Calu3 (cell line): ENCODE measurements at regions not wholly inside any gene's neighbourhood (a gene's known extent, or its start where the extent isn't known, plus 50 kb on each side); places are given as distances from the start of the nearest gene placed in this dataset.

Experiments
- BruUV-seq: library from RNA; stranded (reverse); fragments of 400-500 nt; replicated peaks from 2 replicates; lab custom pipeline; 2021; lab: Mats Ljungman, UMichigan
- CTCF ChIA-PET: fragments of 300-600 bp; sonication (Branson Sonifier 250); formaldehyde crosslinking; loops from one replicate; lab custom pipeline; 2022; ENCODE audit warnings: antibody characterized with exemption; lab: Charles Lee
- DNase-seq: peaks from one replicate; pipeline ENCODE4 v3.0.0; 2022
- H3K27ac Mint-ChIP-seq: one replicate; pipeline ENCODE4 v1.8.0; 2022; ENCODE audit warnings: mixed read lengths; ENCODE audit not compliant: unreplicated experiment
- H3K27me3 Mint-ChIP-seq: one replicate; pipeline ENCODE4 v1.8.0; 2022; ENCODE audit warnings: mixed read lengths; ENCODE audit not compliant: unreplicated experiment
- H3K36me3 Mint-ChIP-seq: one replicate; pipeline ENCODE4 v1.8.0; 2022; ENCODE audit warnings: mild to moderate bottlenecking, moderate library complexity, mixed read lengths; ENCODE audit not compliant: insufficient read depth, unreplicated experiment
- H3K4me1 Mint-ChIP-seq: one replicate; pipeline ENCODE4 v1.8.0; 2022; ENCODE audit warnings: mild to moderate bottlenecking, low read depth, mixed read lengths; ENCODE audit not compliant: unreplicated experiment
- H3K4me3 Mint-ChIP-seq: one replicate; pipeline ENCODE4 v1.8.0; 2022; ENCODE audit warnings: mild to moderate bottlenecking, low read depth, moderate library complexity, mixed read lengths; ENCODE audit not compliant: unreplicated experiment
- H3K9me3 Mint-ChIP-seq: one replicate; pipeline ENCODE4 v1.8.0; 2022; ENCODE audit warnings: low read depth, mixed read lengths; ENCODE audit not compliant: unreplicated experiment
- CTCF ChIP-seq: fragments of 200-600 bp; IDR thresholded peaks from one replicate; pipeline ENCODE4 v1.8.0; 2022; ENCODE audit warnings: antibody characterized with exemption; ENCODE audit not compliant: unreplicated experiment
- intact Hi-C: fragments of 100-400 bp; cut with micrococcal nuclease; formaldehyde crosslinking; loops from one replicate; pipeline ENCODE4 v1.10.0; 2022; ENCODE audit not compliant: unreplicated experiment

GRCh38 chr3:155019575-155019974, 60.5 kb upstream of the MME start:
- Mint-ChIP-seq H3K27ac (no peak overlapping the region), H3K4me3 (no peak overlapping the region), H3K36me3 (no peaks in the 10 kb centered on the region), H3K27me3 (no peaks in the 10 kb centered on the region), H3K9me3 (no peaks in the 10 kb centered on the region), H3K4me1 (no peaks in the 10 kb centered on the region)
- CTCF ChIA-PET: no interaction called here
- no peak for TF ChIP-seq CTCF
- intact Hi-C loops: no loop called here
- no peak for DNase-seq
- no TSS peak for BruUV-seq

GRCh38 chr3:155018621-155019330, 61.3 kb upstream of the MME start:
- H3K4me3 Mint-ChIP-seq: no peak overlapping the region
- DNase-seq: no peak
- TF ChIP-seq CTCF: no peak
- BruUV-seq: no TSS peak
- H3K27me3 Mint-ChIP-seq: no peaks in the 10 kb centered on the region
- H3K36me3 Mint-ChIP-seq: no peaks in the 10 kb centered on the region
- no peak overlapping the region for H3K27ac Mint-ChIP-seq
- H3K4me1 Mint-ChIP-seq: no peaks in the 10 kb centered on the region
- CTCF ChIA-PET: no interaction called here
- peaks cover under 1% of the 10 kb centered on the region for H3K9me3 Mint-ChIP-seq
- intact Hi-C loops: no loop called here

- no peaks in the 10 kb centered on the region for H3K36me3 Mint-ChIP-seq
- no peak for DNase-seq
- H3K4me3 Mint-ChIP-seq: no peak overlapping the region
- no peak for TF ChIP-seq CTCF
- peaks cover 6% of the 10 kb centered on the region for H3K9me3 Mint-ChIP-seq
- CTCF ChIA-PET: interaction anchor here (0.6 kb wide), 1 partner anchor 46 kb away, joined by 4 read pairs; no protein-coding TSS in a partner anchor
- no peaks in the 10 kb centered on the region for H3K27me3 Mint-ChIP-seq
- no TSS peak for BruUV-seq
- no peaks in the 10 kb centered on the region for H3K4me1 Mint-ChIP-seq
- intact Hi-C loops: no loop called here
- no peak overlapping the region for H3K27ac Mint-ChIP-seq
Measured at GRCh38 chr3:155015776-155016436, 64.2 kb upstream of the MME start.

GRCh38 chr3:155014953-155015352, 65.2 kb upstream of the MME start:
- CTCF ChIA-PET: no interaction called here
- H3K27ac Mint-ChIP-seq: no peak overlapping the region
- H3K36me3 Mint-ChIP-seq: no peaks in the 10 kb centered on the region
- intact Hi-C loops: no loop called here
- H3K4me3 Mint-ChIP-seq: no peak overlapping the region
- no peak for TF ChIP-seq CTCF
- no peaks in the 10 kb centered on the region for H3K27me3 Mint-ChIP-seq
- no peak for DNase-seq
- H3K4me1 Mint-ChIP-seq: no peaks in the 10 kb centered on the region
- peaks cover 6% of the 10 kb centered on the region for H3K9me3 Mint-ChIP-seq
- no TSS peak for BruUV-seq
